PC-9 (cell line): ENCODE measurements at regions not wholly inside any gene's neighbourhood (a gene's known extent, or its start where the extent isn't known, plus 50 kb on each side); places are given as distances from the start of the nearest gene placed in this dataset.

ENCODE experiments used
- BruUV-seq: library from RNA; stranded (reverse); fragments of 400-500 nt; replicated peaks from 2 replicates; lab custom pipeline; 2021; lab: Mats Ljungman, UMichigan
- CTCF ChIA-PET: fragments of 300-600 bp; sonication (Branson Sonifier 250); formaldehyde crosslinking; loops from one replicate; lab custom pipeline; 2022; ENCODE audit warnings: antibody characterized with exemption; lab: Charles Lee
- POLR2A ChIA-PET: fragments of 300-600 bp; sonication (Branson Sonifier 250); formaldehyde crosslinking; loops from one replicate; lab custom pipeline; 2022; ENCODE audit warnings: antibody characterized with exemption; ENCODE audit not compliant: unreplicated experiment; lab: Charles Lee
- DNase-seq, 2 experiments: peaks; one replicate each; pipeline versions ENCODE4 v3.0.0 to v3.0.0-alpha.2; 2015 to 2022; ENCODE audit warnings: mixed read lengths in 1 of 2
- H2AFZ ChIP-seq: fragments of 200-600 bp; sonication (generic); 2 replicates; pipeline ENCODE4 v1.8.1; 2017; ENCODE audit warnings: antibody characterized with exemption
- H3F3A ChIP-seq: fragments of 200-600 bp; sonication (generic); 2 replicates; pipeline ENCODE4 v1.8.1; 2017; ENCODE audit warnings: antibody characterized with exemption, mild to moderate bottlenecking, low read depth; ENCODE audit not compliant: insufficient read depth
- H3K27ac ChIP-seq: fragments of 200-600 bp; sonication (generic); 2 replicates; pipeline ENCODE4 v1.6.1; 2016; ENCODE audit warnings: mixed run types
- H3K27me3 ChIP-seq: fragments of 200-600 bp; sonication (generic); 2 replicates; pipeline ENCODE4 v1.6.1; 2016; ENCODE audit warnings: low read depth, mixed run types; ENCODE audit not compliant: insufficient read depth
- H3K36me3 ChIP-seq: fragments of 200-600 bp; sonication (generic); 2 replicates; pipeline ENCODE4 v1.6.1; 2016; ENCODE audit warnings: low read depth, mixed run types
- H3K4me1 ChIP-seq: fragments of 200-600 bp; sonication (generic); replicated peaks from 2 replicates; pipeline ENCODE4 v1.6.1; 2016; ENCODE audit warnings: mixed run types; ENCODE audit not compliant: insufficient read depth
- H3K4me2 ChIP-seq: fragments of 200-600 bp; sonication (generic); 2 replicates; pipeline ENCODE4 v1.6.1; 2017; ENCODE audit warnings: mixed run types
- H3K4me3 ChIP-seq: fragments of 200-600 bp; sonication (generic); 2 replicates; pipeline ENCODE4 v1.6.1; 2016; ENCODE audit warnings: mixed run types
- H3K79me2 ChIP-seq: fragments of 200-600 bp; sonication (generic); 2 replicates; pipeline ENCODE4 v1.6.1; 2017; ENCODE audit warnings: low read depth, mixed run types
- H3K9me2 ChIP-seq: fragments of 200-600 bp; sonication (generic); 2 replicates; pipeline ENCODE4 v1.8.1; 2017; ENCODE audit warnings: mild to moderate bottlenecking; ENCODE audit not compliant: insufficient read depth
- H3K9me3 ChIP-seq: fragments of 200-600 bp; sonication (generic); 2 replicates; pipeline ENCODE4 v1.8.1; 2016; ENCODE audit warnings: low read depth; ENCODE audit not compliant: insufficient read depth
- H4K20me1 ChIP-seq: fragments of 200-600 bp; sonication (generic); 2 replicates; pipeline ENCODE4 v1.8.1; 2017; ENCODE audit not compliant: insufficient read depth
- CTCF ChIP-seq: fragments of 200-600 bp; sonication (generic); conservative IDR thresholded peaks from 2 replicates; pipeline ENCODE4 v1.6.1; 2017; ENCODE audit warnings: mixed run types, antibody characterized with exemption, mild to moderate bottlenecking, moderate library complexity
- EZH2 ChIP-seq: fragments of 200-600 bp; sonication (generic); IDR thresholded peaks from 2 replicates; pipeline ENCODE4 v1.8.0; 2017; ENCODE audit warnings: antibody characterized with exemption, low read depth
- intact Hi-C: fragments of 100-400 bp; cut with micrococcal nuclease; formaldehyde crosslinking; loops from one replicate; pipeline ENCODE4 v1.10.0; 2022; ENCODE audit not compliant: unreplicated experiment

- intact Hi-C loops = no loop called here
- Histone ChIP-seq H3K36me3 (no peaks in the 10 kb centered on the region), H3K9me2 (no peaks in the 10 kb centered on the region), H2AFZ (no peak overlapping the region), H3K9me3 (no peaks in the 10 kb centered on the region), H3K27me3 (no peaks in the 10 kb centered on the region), H3K27ac (no peak overlapping the region), H3K79me2 (no peaks in the 10 kb centered on the region), H3K4me1 (peaks cover 12% of the 10 kb centered on the region), H4K20me1 (no peaks in the 10 kb centered on the region), H3K4me2 (no peak overlapping the region), H3K4me3 (no peak overlapping the region), H3F3A (peaks cover 12% of the 10 kb centered on the region; the same call in 1 of the 2 replicates)
- BruUV-seq = no TSS peak
- POLR2A ChIA-PET = no interaction called here
- TF ChIP-seq CTCF (no peak), EZH2 (no peak)
- CTCF ChIA-PET = no interaction called here
- DNase-seq = no peak
These were observed 135.7 kb downstream of the INHBB start for GRCh38 chr2:120481446-120482194.

GRCh38 chr2:120482334-120482733 is 136.4 kb downstream of the INHBB start:
- no peak overlapping the region for H3K27ac ChIP-seq
- H3K4me2 ChIP-seq = no peak overlapping the region
- no peaks in the 10 kb centered on the region for H3K9me2 ChIP-seq
- H3K79me2 ChIP-seq = no peaks in the 10 kb centered on the region
- no peaks in the 10 kb centered on the region for H4K20me1 ChIP-seq
- peaks cover 16% of the 10 kb centered on the region for H3K4me1 ChIP-seq
- no peaks in the 10 kb centered on the region for H3K36me3 ChIP-seq
- H2AFZ ChIP-seq = no peak overlapping the region
- H3F3A ChIP-seq = peaks cover 10% of the 10 kb centered on the region
- ChIA-PET POLR2A (no interaction called here), CTCF (no interaction called here)
- no TSS peak for BruUV-seq
- H3K4me3 ChIP-seq = no peak overlapping the region
- no peaks in the 10 kb centered on the region for H3K27me3 ChIP-seq
- no peak for TF ChIP-seq EZH2
- TF ChIP-seq CTCF = no peak
- intact Hi-C loops = no loop called here
- no peak for DNase-seq
- no peaks in the 10 kb centered on the region for H3K9me3 ChIP-seq

- H2AFZ ChIP-seq = no peak overlapping the region
- no TSS peak for BruUV-seq
- H3K4me2 ChIP-seq = no peak overlapping the region
- DNase-seq = no peak
- no peak overlapping the region for H3K4me3 ChIP-seq
- H4K20me1 ChIP-seq = no peaks in the 10 kb centered on the region
- intact Hi-C loops = no loop called here
- H3K27ac ChIP-seq = no peak overlapping the region
- H3K79me2 ChIP-seq = no peaks in the 10 kb centered on the region
- POLR2A ChIA-PET = no interaction called here
- no peaks in the 10 kb centered on the region for H3K36me3 ChIP-seq
- H3F3A ChIP-seq = peaks cover 12% of the 10 kb centered on the region
- H3K27me3 ChIP-seq = no peaks in the 10 kb centered on the region
- TF ChIP-seq CTCF (no peak), EZH2 (no peak)
- CTCF ChIA-PET = no interaction called here
- peaks cover 19% of the 10 kb centered on the region for H3K4me1 ChIP-seq
- no peaks in the 10 kb centered on the region for H3K9me2 ChIP-seq
- H3K9me3 ChIP-seq = no peaks in the 10 kb centered on the region
These were observed 137.4 kb downstream of the INHBB start for GRCh38 chr2:120483355-120483754.
